ENCODE measurements at regions not wholly inside any gene's neighbourhood (a gene's known extent, or its start where the extent isn't known, plus 50 kb on each side); places are given as distances from the start of the nearest gene placed in this dataset.

GRCh38 chr13:105962080-105962479, 573.4 kb downstream of the EFNB2 start:
- DNase-seq (ENCODE audit: low spot score): no peak
- no peak overlapping the region for H3K27ac Mint-ChIP-seq (ENCODE audit: unreplicated experiment)
- H3K4me1 Mint-ChIP-seq (ENCODE audit: low read depth): peaks cover 11% of the 10 kb centered on the region
- peaks cover 3% of the 10 kb centered on the region for H3K9me3 Mint-ChIP-seq (ENCODE audit: low read depth)
- TF ChIP-seq, protein P1, sequence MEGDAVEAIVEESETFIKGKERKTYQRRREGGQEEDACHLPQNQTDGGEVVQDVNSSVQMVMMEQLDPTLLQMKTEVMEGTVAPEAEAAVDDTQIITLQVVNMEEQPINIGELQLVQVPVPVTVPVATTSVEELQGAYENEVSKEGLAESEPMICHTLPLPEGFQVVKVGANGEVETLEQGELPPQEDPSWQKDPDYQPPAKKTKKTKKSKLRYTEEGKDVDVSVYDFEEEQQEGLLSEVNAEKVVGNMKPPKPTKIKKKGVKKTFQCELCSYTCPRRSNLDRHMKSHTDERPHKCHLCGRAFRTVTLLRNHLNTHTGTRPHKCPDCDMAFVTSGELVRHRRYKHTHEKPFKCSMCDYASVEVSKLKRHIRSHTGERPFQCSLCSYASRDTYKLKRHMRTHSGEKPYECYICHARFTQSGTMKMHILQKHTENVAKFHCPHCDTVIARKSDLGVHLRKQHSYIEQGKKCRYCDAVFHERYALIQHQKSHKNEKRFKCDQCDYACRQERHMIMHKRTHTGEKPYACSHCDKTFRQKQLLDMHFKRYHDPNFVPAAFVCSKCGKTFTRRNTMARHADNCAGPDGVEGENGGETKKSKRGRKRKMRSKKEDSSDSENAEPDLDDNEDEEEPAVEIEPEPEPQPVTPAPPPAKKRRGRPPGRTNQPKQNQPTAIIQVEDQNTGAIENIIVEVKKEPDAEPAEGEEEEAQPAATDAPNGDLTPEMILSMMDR (IDR thresholded peaks at IDR 0.05): no peak
- H3K4me3 Mint-ChIP-seq (ENCODE audit: unreplicated experiment): no peak overlapping the region
- H3K36me3 Mint-ChIP-seq (ENCODE audit: low read depth): no peaks in the 10 kb centered on the region
- no peaks in the 10 kb centered on the region for H3K27me3 Mint-ChIP-seq (ENCODE audit: low read depth)

DNA sequence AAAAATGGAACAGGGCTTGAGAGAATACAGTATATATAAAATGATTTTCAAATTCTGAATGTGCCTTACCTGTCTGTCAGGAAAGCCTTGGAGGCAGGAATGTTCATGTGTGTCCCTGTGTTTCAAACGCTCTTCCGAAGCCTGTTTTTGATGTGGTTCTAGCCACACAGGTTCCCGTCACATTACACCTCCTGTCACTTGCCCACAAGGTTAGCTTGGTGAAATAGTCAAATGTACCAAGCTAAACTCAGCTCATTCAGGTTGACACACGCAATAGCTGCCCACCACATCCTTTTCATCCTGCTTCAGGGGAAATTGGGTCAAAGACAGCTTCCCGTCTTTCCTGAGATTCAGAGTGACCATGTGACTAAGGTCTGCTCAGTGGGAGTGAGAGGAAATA, 574.0 kb downstream of the EFNB2 start:
- Mint-ChIP-seq H3K27me3 (ENCODE audit: low read depth) (no peaks in the 10 kb centered on the region), H3K4me3 (ENCODE audit: unreplicated experiment) (no peak overlapping the region), H3K9me3 (ENCODE audit: low read depth) (peaks cover 3% of the 10 kb centered on the region), H3K36me3 (ENCODE audit: low read depth) (no peaks in the 10 kb centered on the region), H3K27ac (ENCODE audit: unreplicated experiment) (no peak overlapping the region), H3K4me1 (ENCODE audit: low read depth) (peaks cover 16% of the 10 kb centered on the region)
- DNase-seq (ENCODE audit: low spot score): no peak
- TF ChIP-seq, protein P1 (IDR thresholded peaks at IDR 0.05): no peak

GRCh38 chr13:105960326-105960725, 575.1 kb downstream of the EFNB2 start:
- no peak overlapping the region for H3K27ac Mint-ChIP-seq (ENCODE audit: unreplicated experiment)
- H3K36me3 Mint-ChIP-seq (ENCODE audit: low read depth): no peaks in the 10 kb centered on the region
- no peaks in the 10 kb centered on the region for H3K27me3 Mint-ChIP-seq (ENCODE audit: low read depth)
- peaks cover 10% of the 10 kb centered on the region for H3K4me1 Mint-ChIP-seq (ENCODE audit: low read depth)
- no peak overlapping the region for H3K4me3 Mint-ChIP-seq (ENCODE audit: unreplicated experiment)
- TF ChIP-seq, protein P1 (IDR thresholded peaks at IDR 0.05): no peak
- H3K9me3 Mint-ChIP-seq (ENCODE audit: low read depth): peaks cover 3% of the 10 kb centered on the region
- no peak for DNase-seq (ENCODE audit: low spot score)

DNA sequence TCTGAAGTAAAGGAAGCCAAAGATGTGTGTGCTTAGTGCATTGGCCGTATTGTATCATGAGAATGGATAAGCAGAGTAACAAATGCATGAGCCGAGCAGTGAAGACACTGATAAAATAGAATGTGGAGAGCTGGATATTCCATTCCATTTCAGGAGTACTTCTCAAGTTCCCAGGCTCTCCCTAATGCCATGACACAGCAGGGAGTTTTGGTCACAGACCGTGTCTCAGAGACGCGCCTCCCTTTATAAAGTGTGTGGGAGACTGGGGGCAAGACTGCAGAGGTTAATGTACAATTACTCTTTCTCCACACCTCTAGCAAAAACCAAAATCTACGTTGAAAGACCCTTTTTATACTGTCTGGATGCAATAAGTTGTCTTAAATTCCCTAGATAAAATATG, 575.6 kb downstream of the EFNB2 start:
- peaks cover 3% of the 10 kb centered on the region for H3K9me3 Mint-ChIP-seq (ENCODE audit: low read depth)
- peaks cover 10% of the 10 kb centered on the region for H3K4me1 Mint-ChIP-seq (ENCODE audit: low read depth)
- TF ChIP-seq, protein P1 (IDR thresholded peaks at IDR 0.05): no peak
- no peaks in the 10 kb centered on the region for H3K36me3 Mint-ChIP-seq (ENCODE audit: low read depth)
- no peak for DNase-seq (ENCODE audit: low spot score)
- no peak overlapping the region for H3K4me3 Mint-ChIP-seq (ENCODE audit: unreplicated experiment)
- H3K27ac Mint-ChIP-seq (ENCODE audit: unreplicated experiment): no peak overlapping the region
- no peaks in the 10 kb centered on the region for H3K27me3 Mint-ChIP-seq (ENCODE audit: low read depth)

- TF ChIP-seq, protein P1 (IDR thresholded peaks at IDR 0.05): no peak
- Mint-ChIP-seq H3K9me3 (ENCODE audit: low read depth) (peaks cover 6% of the 10 kb centered on the region), H3K4me1 (ENCODE audit: low read depth) (peaks cover 13% of the 10 kb centered on the region), H3K36me3 (ENCODE audit: low read depth) (no peaks in the 10 kb centered on the region), H3K27me3 (ENCODE audit: low read depth) (no peaks in the 10 kb centered on the region), H3K27ac (ENCODE audit: unreplicated experiment) (no peak overlapping the region), H3K4me3 (ENCODE audit: unreplicated experiment) (no peak overlapping the region)
- DNase-seq (ENCODE audit: low spot score): no peak
Measured at GRCh38 chr13:105957769-105958438, 577.6 kb downstream of the EFNB2 start.

Data from chondrocyte (in vitro differentiated cells).